T-helper 17 cell (primary cell): ENCODE measurements at regions not wholly inside any gene's neighbourhood (a gene's known extent, or its start where the extent isn't known, plus 50 kb on each side); places are given as distances from the start of the nearest gene placed in this dataset.

Experiments
- ATAC-seq: fragments of 150-1000 bp; cut with Tn5 transposase; 2 replicates; pipeline ENCODE4 v1.10.0; 2021; ENCODE audit warnings: mild to moderate bottlenecking, moderate library complexity
- DNase-seq, 3 donors: peaks; one replicate each; pipeline versions ENCODE4 v3.0.0 to v3.0.0-alpha.2; 2020 to 2021
- H3K9me3 ChIP-seq: one replicate; pipeline ENCODE4 v1.7.0; 2013; ENCODE audit warnings: low read length, mild to moderate bottlenecking; ENCODE audit not compliant: control insufficient read depth, poor library complexity, severe bottlenecking
- H3K27ac Mint-ChIP-seq: one replicate; pipeline ENCODE4 v1.8.0; 2022; ENCODE audit warnings: mild to moderate bottlenecking, moderate library complexity, mixed read lengths
- H3K27me3 Mint-ChIP-seq: one replicate; pipeline ENCODE4 v1.8.0; 2022; ENCODE audit warnings: mixed read lengths
- H3K36me3 Mint-ChIP-seq: one replicate; pipeline ENCODE4 v1.8.0; 2022; ENCODE audit warnings: low read depth, mixed read lengths
- H3K4me1 Mint-ChIP-seq: one replicate; pipeline ENCODE4 v1.8.0; 2022; ENCODE audit warnings: mild to moderate bottlenecking, mixed read lengths
- H3K4me3 Mint-ChIP-seq: one replicate; pipeline ENCODE4 v1.8.0; 2022; ENCODE audit warnings: mild to moderate bottlenecking, moderate library complexity, mixed read lengths

- H3K9me3 ChIP-seq: no peaks in the 10 kb centered on the region
- DNase-seq (no peak), ATAC-seq (no peak)
- no peaks in the 10 kb centered on the region for H3K27me3 Mint-ChIP-seq
- no peak overlapping the region for H3K4me3 Mint-ChIP-seq
- no peak overlapping the region for H3K27ac Mint-ChIP-seq
- no peaks in the 10 kb centered on the region for H3K4me1 Mint-ChIP-seq
- no peaks in the 10 kb centered on the region for H3K36me3 Mint-ChIP-seq
These were observed 339.2 kb downstream of the RNF144A start for GRCh38 chr2:7256377-7256776.

- peaks cover 2% of the 10 kb centered on the region for H3K36me3 Mint-ChIP-seq
- DNase-seq: no peak
- no peak overlapping the region for H3K4me3 Mint-ChIP-seq
- no peaks in the 10 kb centered on the region for H3K4me1 Mint-ChIP-seq
- no peak for ATAC-seq
- H3K9me3 ChIP-seq: no peaks in the 10 kb centered on the region
- H3K27me3 Mint-ChIP-seq: peaks cover 44% of the 10 kb centered on the region
- H3K27ac Mint-ChIP-seq: no peak overlapping the region
These were observed 345.5 kb downstream of the RNF144A start for GRCh38 chr2:7262727-7263126.

DNA sequence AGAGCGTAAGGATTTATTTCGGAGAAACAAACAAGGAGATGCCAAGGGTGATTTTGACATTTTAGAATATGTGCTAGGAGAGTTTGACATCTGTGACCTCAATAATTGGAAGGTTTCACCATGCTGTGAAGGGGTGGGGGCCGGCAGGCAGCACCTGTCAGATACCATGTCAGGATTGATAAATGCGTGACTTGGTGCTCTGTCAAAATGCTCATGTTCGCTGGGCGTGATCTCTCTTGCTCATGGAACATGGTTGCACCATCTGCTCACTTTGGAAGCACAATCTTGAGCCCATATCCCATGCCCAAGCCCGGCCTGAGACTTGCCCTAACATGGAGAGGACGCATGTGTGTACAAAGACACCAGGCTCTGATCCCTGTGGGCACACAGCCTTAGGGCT is 347.6 kb downstream of the RNF144A start:
- H3K4me1 Mint-ChIP-seq: no peaks in the 10 kb centered on the region
- DNase-seq: no peak
- H3K27me3 Mint-ChIP-seq: peaks cover 51% of the 10 kb centered on the region
- H3K27ac Mint-ChIP-seq: no peak overlapping the region
- H3K4me3 Mint-ChIP-seq: no peak overlapping the region
- no peaks in the 10 kb centered on the region for H3K9me3 ChIP-seq
- H3K36me3 Mint-ChIP-seq: peaks cover 2% of the 10 kb centered on the region
- no peak for ATAC-seq

GRCh38 chr2:7265286-7265685 is 348.1 kb downstream of the RNF144A start:
- H3K27me3 Mint-ChIP-seq: peaks cover 55% of the 10 kb centered on the region

DNA sequence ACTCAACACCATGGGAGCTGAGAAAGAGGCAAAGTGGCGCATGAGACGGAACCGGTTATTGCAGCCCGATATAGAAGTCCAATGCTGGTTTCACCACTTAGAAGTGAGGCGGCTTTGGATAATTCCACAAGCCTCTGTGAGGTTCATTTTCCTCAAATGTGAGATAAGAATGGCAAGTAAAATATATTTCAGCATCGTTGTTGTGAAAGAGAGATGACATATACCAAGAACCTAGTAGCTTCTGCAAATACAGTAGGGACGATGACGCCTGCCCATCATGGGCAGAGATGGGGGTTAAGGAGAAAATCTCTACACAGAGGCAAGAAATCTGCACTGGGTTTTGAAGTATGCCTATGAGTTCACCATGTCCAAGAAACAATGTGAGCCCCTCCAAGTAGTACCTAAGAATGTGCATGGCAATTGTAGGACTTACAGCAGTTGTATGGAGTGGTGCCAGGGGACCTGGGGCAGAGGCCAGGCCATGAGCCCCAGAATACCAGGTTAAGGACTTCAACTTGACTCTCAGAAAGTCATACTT is 352.0 kb downstream of the RNF144A start:
- ATAC-seq: no peak
- Mint-ChIP-seq H3K4me3 (no peak overlapping the region), H3K4me1 (no peaks in the 10 kb centered on the region), H3K27ac (no peak overlapping the region), H3K27me3 (peaks cover 36% of the 10 kb centered on the region), H3K36me3 (peaks cover 2% of the 10 kb centered on the region)
- no peak for DNase-seq
- no peaks in the 10 kb centered on the region for H3K9me3 ChIP-seq

More at GRCh38 chr2:7265286-7265685, 348.1 kb downstream of the RNF144A start:
- no peak for DNase-seq
- Mint-ChIP-seq H3K4me1 (no peaks in the 10 kb centered on the region), H3K4me3 (no peak overlapping the region), H3K36me3 (peaks cover 2% of the 10 kb centered on the region), H3K27ac (no peak overlapping the region)
- ATAC-seq: no peak
- no peaks in the 10 kb centered on the region for H3K9me3 ChIP-seq

DNA sequence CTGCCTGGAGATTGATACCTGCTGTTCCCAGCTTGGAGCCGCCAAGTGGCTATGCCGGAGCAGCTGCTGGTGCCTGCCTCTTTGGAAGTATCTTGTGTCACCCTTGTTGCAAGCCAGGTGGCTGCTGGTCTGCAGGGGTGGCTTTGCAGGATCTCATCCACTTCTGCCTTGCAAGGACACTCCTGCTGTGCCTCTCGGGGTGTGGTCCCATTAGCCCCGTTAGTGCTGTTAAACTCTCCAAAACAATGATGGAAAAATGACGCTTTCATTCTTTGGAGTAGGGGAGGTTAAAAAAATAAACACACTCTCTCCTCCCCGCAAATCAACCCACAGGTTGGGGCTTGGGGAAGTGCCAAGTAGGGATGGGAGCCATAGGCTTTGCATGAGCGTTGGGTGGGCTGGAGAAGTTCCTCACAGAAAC is 352.8 kb downstream of the RNF144A start:
- Mint-ChIP-seq H3K36me3 (no peaks in the 10 kb centered on the region), H3K4me3 (no peak overlapping the region), H3K27me3 (peaks cover 30% of the 10 kb centered on the region), H3K27ac (no peak overlapping the region), H3K4me1 (no peaks in the 10 kb centered on the region)
- no peaks in the 10 kb centered on the region for H3K9me3 ChIP-seq
- no peak for ATAC-seq
- no peak for DNase-seq

GRCh38 chr2:7272210-7272609 is 355.0 kb downstream of the RNF144A start:
- H3K4me1 Mint-ChIP-seq: no peaks in the 10 kb centered on the region
- H3K9me3 ChIP-seq: no peaks in the 10 kb centered on the region
- H3K27me3 Mint-ChIP-seq: peaks cover 23% of the 10 kb centered on the region
- H3K27ac Mint-ChIP-seq: no peak overlapping the region
- H3K4me3 Mint-ChIP-seq: no peak overlapping the region
- DNase-seq (no peak), ATAC-seq (no peak)
- H3K36me3 Mint-ChIP-seq: no peaks in the 10 kb centered on the region

GRCh38 chr2:7278984-7279383 is 361.8 kb downstream of the RNF144A start:
- no peak overlapping the region for H3K4me3 Mint-ChIP-seq
- peaks cover 27% of the 10 kb centered on the region for H3K27me3 Mint-ChIP-seq
- ATAC-seq (no peak), DNase-seq (no peak)
- H3K9me3 ChIP-seq: no peaks in the 10 kb centered on the region
- H3K36me3 Mint-ChIP-seq: peaks cover 2% of the 10 kb centered on the region
- H3K4me1 Mint-ChIP-seq: no peaks in the 10 kb centered on the region
- H3K27ac Mint-ChIP-seq: no peak overlapping the region

DNA sequence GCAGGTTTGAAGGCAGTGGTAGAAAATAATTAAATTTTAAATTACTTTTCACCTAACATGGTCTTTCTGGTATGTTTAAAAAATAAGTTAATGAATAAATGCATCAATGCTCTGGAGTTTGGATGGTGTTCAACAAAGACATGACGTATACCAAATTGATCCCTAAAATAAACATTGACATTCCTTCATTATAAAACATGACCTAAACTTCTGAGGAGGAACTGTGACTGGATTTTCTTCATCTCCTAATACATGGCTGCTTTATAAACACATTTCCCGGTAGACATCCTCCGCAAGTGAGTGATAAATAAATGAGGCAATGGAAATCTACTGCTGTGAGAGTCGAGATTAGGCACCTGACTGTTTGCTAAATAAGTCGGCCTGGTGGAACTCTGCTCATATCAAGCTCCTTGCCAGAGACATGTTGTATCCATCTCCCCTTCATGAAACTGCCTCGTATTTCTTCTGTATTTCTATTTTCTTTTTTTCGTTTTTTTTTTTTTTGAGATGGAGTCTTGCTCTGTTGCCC is 362.3 kb downstream of the RNF144A start:
- Mint-ChIP-seq H3K4me3 (no peak overlapping the region), H3K36me3 (peaks cover 2% of the 10 kb centered on the region), H3K4me1 (no peaks in the 10 kb centered on the region), H3K27me3 (peaks cover 29% of the 10 kb centered on the region), H3K27ac (no peak overlapping the region)
- ATAC-seq (no peak), DNase-seq (no peak)
- H3K9me3 ChIP-seq: no peaks in the 10 kb centered on the region

DNA sequence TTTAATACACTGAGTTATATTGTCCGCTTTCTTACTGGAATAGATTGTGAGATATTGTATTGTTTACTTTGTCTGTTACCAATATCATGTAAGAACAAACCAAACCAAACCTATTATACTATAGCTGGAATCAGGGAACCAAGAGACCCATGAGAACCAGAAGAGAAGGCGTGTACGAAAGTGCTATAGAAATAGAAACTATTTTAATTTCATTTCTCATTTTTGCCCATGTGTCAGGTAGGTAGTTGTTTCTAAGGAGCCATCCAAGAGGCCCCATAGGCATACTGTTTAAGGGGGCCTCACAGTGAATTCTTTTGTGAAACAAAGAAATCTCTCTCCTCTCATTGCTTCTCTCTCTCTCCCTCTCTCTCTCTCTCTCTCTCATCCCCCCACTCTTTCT is 363.6 kb downstream of the RNF144A start:
- peaks cover 2% of the 10 kb centered on the region for H3K36me3 Mint-ChIP-seq
- peaks cover 24% of the 10 kb centered on the region for H3K27me3 Mint-ChIP-seq
- no peaks in the 10 kb centered on the region for H3K9me3 ChIP-seq
- no peak overlapping the region for H3K27ac Mint-ChIP-seq
- ATAC-seq: no peak
- H3K4me1 Mint-ChIP-seq: no peaks in the 10 kb centered on the region
- no peak for DNase-seq
- no peak overlapping the region for H3K4me3 Mint-ChIP-seq

DNA sequence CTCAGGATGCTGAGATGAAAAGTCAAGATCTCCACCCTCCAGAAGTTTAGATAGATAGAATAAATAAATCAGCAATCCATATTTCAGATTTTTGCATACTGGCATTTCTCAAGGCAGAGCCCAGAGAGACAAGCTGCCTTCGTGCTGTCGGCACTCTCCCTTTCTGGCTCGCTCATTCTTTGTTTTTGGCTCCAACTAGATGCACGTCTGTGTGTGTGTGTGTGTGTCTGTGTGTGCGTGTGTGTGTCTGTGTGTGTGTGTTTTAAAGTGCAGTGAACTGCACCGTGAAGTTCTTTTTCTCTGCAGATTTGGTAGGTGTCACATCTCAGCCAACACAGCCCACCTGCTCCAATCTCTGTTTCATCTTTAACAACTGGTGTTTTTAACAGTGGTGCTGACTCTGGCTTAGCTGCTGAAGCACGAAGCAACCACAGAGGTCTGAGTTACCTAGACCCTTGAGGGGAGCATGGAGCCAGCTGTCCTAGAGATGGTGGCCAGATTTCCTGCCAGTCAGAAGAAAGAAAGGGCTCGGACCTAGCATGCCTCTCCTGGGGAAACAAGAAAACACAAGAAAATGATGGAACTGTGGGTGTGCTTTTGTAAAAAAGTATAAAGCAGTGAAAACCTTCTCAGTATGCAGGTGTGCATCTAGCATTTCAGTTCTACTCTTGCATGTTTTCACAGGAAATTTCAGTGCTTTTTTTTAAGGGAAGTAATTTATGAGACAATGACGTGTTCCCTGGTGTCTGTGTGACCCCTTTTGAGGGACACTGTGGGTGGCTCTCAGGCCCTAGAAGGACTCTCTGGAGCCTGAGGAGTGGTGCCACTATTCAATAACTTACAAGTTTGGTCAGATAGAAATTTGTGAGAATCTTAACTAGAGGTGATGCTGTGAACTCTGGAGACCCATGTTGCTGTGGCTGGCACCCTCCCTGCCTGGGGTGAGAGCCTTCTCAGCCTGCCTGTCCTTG is 364.3 kb downstream of the RNF144A start:
- Mint-ChIP-seq H3K4me3 (no peak overlapping the region), H3K27me3 (peaks cover 20% of the 10 kb centered on the region), H3K36me3 (peaks cover 2% of the 10 kb centered on the region), H3K27ac (no peak overlapping the region), H3K4me1 (no peaks in the 10 kb centered on the region)
- ATAC-seq (no peak), DNase-seq (no peak)
- no peaks in the 10 kb centered on the region for H3K9me3 ChIP-seq

GRCh38 chr2:7286120-7286519 is 368.9 kb downstream of the RNF144A start:
- peaks cover 2% of the 10 kb centered on the region for H3K4me1 Mint-ChIP-seq
- ATAC-seq (no peak), DNase-seq (no peak)
- H3K4me3 Mint-ChIP-seq: no peak overlapping the region
- H3K27me3 Mint-ChIP-seq: peaks cover 19% of the 10 kb centered on the region
- no peaks in the 10 kb centered on the region for H3K9me3 ChIP-seq
- no peak overlapping the region for H3K27ac Mint-ChIP-seq
- peaks cover 2% of the 10 kb centered on the region for H3K36me3 Mint-ChIP-seq

- Mint-ChIP-seq H3K36me3 (peaks cover 2% of the 10 kb centered on the region), H3K27ac (no peak overlapping the region), H3K4me1 (peaks cover 2% of the 10 kb centered on the region), H3K27me3 (peaks cover 13% of the 10 kb centered on the region), H3K4me3 (no peak overlapping the region)
- ATAC-seq (no peak), DNase-seq (no peak)
- no peaks in the 10 kb centered on the region for H3K9me3 ChIP-seq
These were observed 371.3 kb downstream of the RNF144A start for GRCh38 chr2:7288484-7288883.
